SK-N-SH (cell line): ENCODE measurements at regions not wholly inside any gene's neighbourhood (a gene's known extent, or its start where the extent isn't known, plus 50 kb on each side); places are given as distances from the start of the nearest gene placed in this dataset.

Experiments used
- CTCF ChIA-PET: fragments of 300-600, 350-600 bp; formaldehyde crosslinking; extraction: SDS; loops from one replicate; lab custom pipeline; 2021; lab: Yijun Ruan, JAX
- POLR2A ChIA-PET: fragments of 350-600 bp; sonication (Branson Sonifier 250); formaldehyde crosslinking; extraction: SDS; loops from one replicate; lab custom pipeline; 2020; ENCODE audit warnings: antibody characterized with exemption, inconsistent platforms; lab: Yijun Ruan, JAX
- DNase-seq: peaks from one replicate; pipeline ENCODE4 v3.0.0; 2012
- H2AFZ ChIP-seq: fragments of 200-600 bp; sonication (generic); 2 replicates; pipeline ENCODE4 v1.8.1; 2016; ENCODE audit warnings: antibody characterized with exemption, mild to moderate bottlenecking, low read depth
- H3F3A ChIP-seq: fragments of 200-600 bp; sonication (generic); replicated peaks from 2 replicates; pipeline ENCODE3; 2016; ENCODE audit warnings: antibody characterized with exemption, mild to moderate bottlenecking; ENCODE audit not compliant: insufficient read depth
- H3K27ac ChIP-seq, 2 experiments: fragments of 200-500 bp in 1 of 2; fragments of 200-600 bp in 1 of 2; sonication (Bioruptor generic) in 1 of 2; sonication (generic), shearing (Covaris generic) in 1 of 2; 2 replicates each; pipeline versions ENCODE4 v1.5.1 to v1.6.1; 2014 to 2016; ENCODE audit warnings: low read depth in 2 of 2, inconsistent platforms in 1 of 2, low read length in 1 of 2, mild to moderate bottlenecking in 1 of 2, mixed read lengths in 1 of 2
- H3K27me3 ChIP-seq: fragments of 200-600 bp; sonication (generic), shearing (Covaris generic); 2 replicates; pipeline ENCODE4 v1.6.1; 2016; ENCODE audit warnings: mixed run types; ENCODE audit not compliant: insufficient read depth
- H3K36me3 ChIP-seq, 2 experiments: fragments of 200-500 bp in 1 of 2; fragments of 200-600 bp in 1 of 2; sonication (Bioruptor generic) in 1 of 2; sonication (generic) in 1 of 2; replicated peaks in 1 of 2; 2 replicates each; pipeline versions ENCODE3 to v1.5.1; 2014 to 2016; ENCODE audit warnings: low read length in 1 of 2, mild to moderate bottlenecking in 1 of 2; ENCODE audit not compliant: insufficient read depth in 2 of 2, control insufficient read depth in 1 of 2
- H3K4me1 ChIP-seq, 2 experiments: fragments of 200-500 bp in 1 of 2; fragments of 200-600 bp in 1 of 2; sonication (Bioruptor generic) in 1 of 2; sonication (generic), shearing (Covaris generic) in 1 of 2; 2 replicates each; pipeline versions ENCODE4 v1.5.1 to v1.6.1; 2014 to 2016; ENCODE audit warnings: low read depth in 1 of 2, low read length in 1 of 2, mixed run types in 1 of 2; ENCODE audit not compliant: insufficient read depth in 2 of 2, control insufficient read depth in 1 of 2
- H3K4me2 ChIP-seq: fragments of 200-600 bp; sonication (generic), shearing (Covaris generic); 2 replicates; pipeline ENCODE4 v1.6.1; 2017; ENCODE audit warnings: mixed run types
- H3K4me3 ChIP-seq, 2 experiments: fragments of 200-500 bp in 1 of 2; fragments of 200-600 bp in 1 of 2; sonication (Bioruptor generic) in 1 of 2; sonication (generic), shearing (Covaris generic) in 1 of 2; 2 replicates each; pipeline versions ENCODE4 v1.5.1 to v1.8.1; 2014 to 2016; ENCODE audit warnings: low read depth in 2 of 2, inconsistent platforms in 1 of 2, low read length in 1 of 2, mild to moderate bottlenecking in 1 of 2, mixed read lengths in 1 of 2, moderate library complexity in 1 of 2
- H3K79me2 ChIP-seq: fragments of 200-600 bp; sonication (generic); 2 replicates; pipeline ENCODE4 v1.8.1; 2017; ENCODE audit warnings: mild to moderate bottlenecking; ENCODE audit not compliant: insufficient read depth
- H3K9ac ChIP-seq: fragments of 200-600 bp; sonication (generic); 2 replicates; pipeline ENCODE4 v1.6.1; 2017; ENCODE audit warnings: mixed run types
- H3K9me2 ChIP-seq: fragments of 200-600 bp; sonication (generic); 2 replicates; pipeline ENCODE4 v1.6.1; 2017; ENCODE audit warnings: mixed run types
- H3K9me3 ChIP-seq: fragments of 200-600 bp; sonication (generic); 2 replicates; pipeline ENCODE4 v1.6.1; 2017; ENCODE audit warnings: mixed run types, mild to moderate bottlenecking, moderate library complexity
- H4K20me1 ChIP-seq: fragments of 200-600 bp; sonication (generic); 2 replicates; pipeline ENCODE4 v1.6.1; 2017; ENCODE audit warnings: mild to moderate bottlenecking, mixed run types; ENCODE audit not compliant: insufficient read depth
- GATA2 ChIP-seq: sonication (generic); formaldehyde crosslinking; IDR thresholded peaks from 2 replicates; pipeline ENCODE4 v1.5.0; 2020; ENCODE audit warnings: mild to moderate bottlenecking, missing genetic modification reagents
- MEF2A ChIP-seq: IDR thresholded peaks from 2 replicates; pipeline ENCODE4 v1.4.0; 2012; ENCODE audit warnings: low read depth, borderline replicate concordance
- MXI1 ChIP-seq: IDR thresholded peaks from 2 replicates; pipeline ENCODE4 v1.6.1; 2012; ENCODE audit warnings: mild to moderate bottlenecking, low read depth, low read length, improper control_type of control experiment
- POLR2AphosphoS5 ChIP-seq: IDR thresholded peaks from 2 replicates; pipeline ENCODE4 v1.6.1; 2012; ENCODE audit warnings: low read depth, low read length
- RCOR1 ChIP-seq: fragments of 150-350 bp; IDR thresholded peaks from 2 replicates; pipeline ENCODE4 v1.6.1; 2017; ENCODE audit warnings: antibody characterized with exemption, low read length
- REST ChIP-seq: IDR thresholded peaks from 2 replicates; pipeline ENCODE4 v1.6.1; 2012; ENCODE audit warnings: mild to moderate bottlenecking, low read depth, low read length, moderate library complexity
- RFX5 ChIP-seq: IDR thresholded peaks from 2 replicates; pipeline ENCODE4 v1.6.1; 2012; ENCODE audit warnings: mild to moderate bottlenecking, improper control_type of control experiment, low read length
- RXRA ChIP-seq: IDR thresholded peaks from 2 replicates; pipeline ENCODE4 v1.4.0; 2012; ENCODE audit warnings: low read depth, mild to moderate bottlenecking, borderline replicate concordance
- SIN3A ChIP-seq: IDR thresholded peaks from 2 replicates; pipeline ENCODE4 v1.6.1; 2012; ENCODE audit warnings: low read depth, mild to moderate bottlenecking, low read length, moderate library complexity, borderline replicate concordance
- USF1 ChIP-seq: IDR thresholded peaks from 2 replicates; pipeline ENCODE4 v1.4.0; 2012; ENCODE audit warnings: low read depth, borderline replicate concordance
- WGBS: methylation state at CpG from one replicate; pipeline ENCODE4 v1.1.6; 2017; ENCODE audit warnings: low lambda C conversion rate; 5-methylcytosine and 5-hydroxymethylcytosine counted together
- TF ChIP-seq, protein P1 (sequence below): IDR thresholded peaks from 2 replicates; pipeline ENCODE4; 2012
- TF ChIP-seq, protein P2 (sequence below): fragments of 200-600 bp; sonication (generic); IDR thresholded peaks from 2 replicates; pipeline ENCODE4 v1.6.1; 2017; ENCODE audit warnings: antibody characterized with exemption, mild to moderate bottlenecking, moderate library complexity

- Histone ChIP-seq H3K9me2 (no peaks in the 10 kb centered on the region), H3K36me3 (no peaks in the 10 kb centered on the region), H3K27me3 (no peaks in the 10 kb centered on the region), H3K4me2 (no peak overlapping the region), H3K9ac (no peak overlapping the region), H3K4me3 (no peak overlapping the region), H3K79me2 (no peaks in the 10 kb centered on the region), H3F3A (no peaks in the 10 kb centered on the region), H4K20me1 (no peaks in the 10 kb centered on the region), H3K27ac (no peak overlapping the region), H3K9me3 (no peaks in the 10 kb centered on the region), H2AFZ (no peak overlapping the region), H3K4me1 (no peaks in the 10 kb centered on the region)
- no peak for DNase-seq
- TF ChIP-seq POLR2AphosphoS5 (no peak), SIN3A (no peak), MEF2A (no peak), RXRA (no peak), RFX5 (no peak), RCOR1 (no peak), GATA2 (no peak), MXI1 (no peak)
- TF ChIP-seq, protein P1, sequence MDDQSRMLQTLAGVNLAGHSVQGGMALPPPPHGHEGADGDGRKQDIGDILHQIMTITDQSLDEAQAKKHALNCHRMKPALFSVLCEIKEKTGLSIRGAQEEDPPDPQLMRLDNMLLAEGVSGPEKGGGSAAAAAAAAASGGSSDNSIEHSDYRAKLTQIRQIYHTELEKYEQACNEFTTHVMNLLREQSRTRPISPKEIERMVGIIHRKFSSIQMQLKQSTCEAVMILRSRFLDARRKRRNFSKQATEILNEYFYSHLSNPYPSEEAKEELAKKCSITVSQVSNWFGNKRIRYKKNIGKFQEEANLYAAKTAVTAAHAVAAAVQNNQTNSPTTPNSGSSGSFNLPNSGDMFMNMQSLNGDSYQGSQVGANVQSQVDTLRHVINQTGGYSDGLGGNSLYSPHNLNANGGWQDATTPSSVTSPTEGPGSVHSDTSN, result no peak
- TF ChIP-seq, protein P2, sequence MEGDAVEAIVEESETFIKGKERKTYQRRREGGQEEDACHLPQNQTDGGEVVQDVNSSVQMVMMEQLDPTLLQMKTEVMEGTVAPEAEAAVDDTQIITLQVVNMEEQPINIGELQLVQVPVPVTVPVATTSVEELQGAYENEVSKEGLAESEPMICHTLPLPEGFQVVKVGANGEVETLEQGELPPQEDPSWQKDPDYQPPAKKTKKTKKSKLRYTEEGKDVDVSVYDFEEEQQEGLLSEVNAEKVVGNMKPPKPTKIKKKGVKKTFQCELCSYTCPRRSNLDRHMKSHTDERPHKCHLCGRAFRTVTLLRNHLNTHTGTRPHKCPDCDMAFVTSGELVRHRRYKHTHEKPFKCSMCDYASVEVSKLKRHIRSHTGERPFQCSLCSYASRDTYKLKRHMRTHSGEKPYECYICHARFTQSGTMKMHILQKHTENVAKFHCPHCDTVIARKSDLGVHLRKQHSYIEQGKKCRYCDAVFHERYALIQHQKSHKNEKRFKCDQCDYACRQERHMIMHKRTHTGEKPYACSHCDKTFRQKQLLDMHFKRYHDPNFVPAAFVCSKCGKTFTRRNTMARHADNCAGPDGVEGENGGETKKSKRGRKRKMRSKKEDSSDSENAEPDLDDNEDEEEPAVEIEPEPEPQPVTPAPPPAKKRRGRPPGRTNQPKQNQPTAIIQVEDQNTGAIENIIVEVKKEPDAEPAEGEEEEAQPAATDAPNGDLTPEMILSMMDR, result no peak
- 45% methylated on average over 2 of the region's 2 CpGs for WGBS
- CTCF ChIA-PET, result interaction anchor here (1.5 to 5.5 kb wide), 3 partner anchors 24 to 284 kb away, joined by 4 to 25 read pairs (median 4); no protein-coding TSS in a partner anchor
- POLR2A ChIA-PET, result no interaction called here
Observed at GRCh38 chr4:85367815-85368214, 107.1 kb upstream of the ARHGAP24 start.

DNA sequence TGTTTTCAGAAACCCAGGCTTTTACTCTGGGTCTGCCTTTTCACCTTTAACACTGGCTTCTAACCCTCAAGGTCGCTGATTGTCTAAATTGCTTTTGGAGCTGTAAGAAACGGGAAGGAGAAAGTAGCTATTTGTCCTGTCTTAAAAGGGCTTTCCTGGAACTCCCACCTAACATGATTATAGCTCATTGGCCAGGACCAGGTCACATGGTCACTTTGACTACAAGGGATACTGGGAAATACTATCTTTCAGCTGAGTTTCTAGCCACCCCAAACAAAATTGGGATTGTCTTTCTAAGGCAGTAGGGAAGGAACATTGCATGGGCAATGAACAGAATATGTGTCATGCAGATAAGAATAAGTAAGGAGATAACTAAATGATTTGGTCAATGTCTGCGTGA lies 106.7 kb upstream of the ARHGAP24 start:
- DNase-seq, result no peak
- Histone ChIP-seq H3K27me3 (no peaks in the 10 kb centered on the region), H3K4me3 (no peak overlapping the region), H3K27ac (no peak overlapping the region), H3K9ac (no peak overlapping the region), H4K20me1 (no peaks in the 10 kb centered on the region), H3K9me3 (no peaks in the 10 kb centered on the region)
- POLR2A ChIA-PET, result no interaction called here
- TF ChIP-seq USF1 (0 out of 2 replicates have a peak, but pooled peaks have one; percentile 14), REST (no peak)
- TF ChIP-seq, all 33 proteins: peak for 1
- WGBS, result 44% methylated on average over 3 of the region's 3 CpGs
- Histone ChIP-seq H3K9me2 (no peaks in the 10 kb centered on the region), H3K4me1 (no peaks in the 10 kb centered on the region), H3F3A (no peaks in the 10 kb centered on the region), H2AFZ (no peak overlapping the region), H3K79me2 (no peaks in the 10 kb centered on the region), H3K4me2 (no peak overlapping the region), H3K36me3 (no peaks in the 10 kb centered on the region)
- CTCF ChIA-PET, result interaction anchor here (1.2 to 6.0 kb wide), 6 partner anchors 15 to 284 kb away, joined by 4 to 40 read pairs (median 13); no protein-coding TSS in a partner anchor
